GM19395 (cell line): ENCODE measurements at regions not wholly inside any gene's neighbourhood (a gene's known extent, or its start where the extent isn't known, plus 50 kb on each side); places are given as distances from the start of the nearest gene placed in this dataset.
"Not testable (repeated sequence)": the region's sequence is repeated elsewhere in the genome, so short reads cannot be mapped to it uniquely, and the experiment has no call there.

Experiments used
- ATAC-seq: cut with Tn5 transposase; IDR thresholded peaks from one replicate; pipeline ENCODE4 v1.9.1; 2021; ENCODE audit warnings: mild to moderate bottlenecking, moderate library complexity; ENCODE audit not compliant: unreplicated experiment

- ATAC-seq: no peak
Observed at GRCh38 chr4:24212642-24213041, 322.8 kb upstream of the PPARGC1A start.

- ATAC-seq: no peak
Observed at GRCh38 chr4:24211856-24212255, 322.0 kb upstream of the PPARGC1A start.

GRCh38 chr4:24210332-24210902 is 320.6 kb upstream of the PPARGC1A start:
- ATAC-seq: no peak

GRCh38 chr4:24209906-24210305 is 320.1 kb upstream of the PPARGC1A start:
- ATAC-seq: no peak

- no peak for ATAC-seq
Observed at GRCh38 chr4:24209131-24209530, 319.3 kb upstream of the PPARGC1A start.

- no peak for ATAC-seq
Observed at GRCh38 chr4:24208691-24209090, 318.8 kb upstream of the PPARGC1A start.

GRCh38 chr4:24204708-24205107 is 314.9 kb upstream of the PPARGC1A start:
- ATAC-seq: not testable (repeated sequence)

GRCh38 chr4:24203926-24204325 is 314.1 kb upstream of the PPARGC1A start:
- ATAC-seq: no peak

GRCh38 chr4:24202579-24202978 is 312.7 kb upstream of the PPARGC1A start:
- ATAC-seq: no peak

- ATAC-seq: no peak
Observed at GRCh38 chr4:24197955-24198354, 308.1 kb upstream of the PPARGC1A start.

- ATAC-seq: no peak
Observed at GRCh38 chr4:24196785-24197184, 306.9 kb upstream of the PPARGC1A start.

- ATAC-seq: no peak
Observed at GRCh38 chr4:24195991-24196736, 306.3 kb upstream of the PPARGC1A start.

GRCh38 chr4:24192018-24192641 is 302.3 kb upstream of the PPARGC1A start:
- ATAC-seq: no peak

- ATAC-seq: no peak
Observed at GRCh38 chr4:24190761-24191695, 301.2 kb upstream of the PPARGC1A start.

- no peak for ATAC-seq
Observed at GRCh38 chr4:24188459-24188858, 298.6 kb upstream of the PPARGC1A start.

- ATAC-seq: no peak
Observed at GRCh38 chr4:24186466-24186865, 296.6 kb upstream of the PPARGC1A start.

- no peak for ATAC-seq
Observed at GRCh38 chr4:24181005-24181404, 291.2 kb upstream of the PPARGC1A start.

- ATAC-seq: no peak
Observed at GRCh38 chr4:24180586-24180985, 290.7 kb upstream of the PPARGC1A start.

- no peak for ATAC-seq
Observed at GRCh38 chr4:24179201-24179840, 289.5 kb upstream of the PPARGC1A start.

GRCh38 chr4:24177443-24177842 is 287.6 kb upstream of the PPARGC1A start:
- not testable (repeated sequence) for ATAC-seq

- no peak for ATAC-seq
Observed at GRCh38 chr4:24175707-24176106, 285.9 kb upstream of the PPARGC1A start.
